ENCODE measurements at regions not wholly inside any gene's neighbourhood (a gene's known extent, or its start where the extent isn't known, plus 50 kb on each side); places are given as distances from the start of the nearest gene placed in this dataset.
"Not testable (repeated sequence)": the region's sequence is repeated elsewhere in the genome, so short reads cannot be mapped to it uniquely, and the experiment has no call there.

- 56% methylated on average over 2 of the region's 2 CpGs for WGBS (ENCODE audit: insufficient coverage, low coverage, low lambda C conversion rate, missing lambda C conversion rate)
- no peak for DNase-seq
Measured at GRCh38 chr5:104023739-104024138, 461.1 kb upstream of the NUDT12 start.

GRCh38 chr5:104019956-104020355, 457.4 kb upstream of the NUDT12 start:
- TF ChIP-seq CTCF (IDR thresholded peaks at IDR 0.05) (no peak), POLR2A (IDR thresholded peaks at IDR 0.05) (no peak)
- WGBS (ENCODE audit: insufficient coverage, low coverage, low lambda C conversion rate, missing lambda C conversion rate), result 51% methylated on average over 2 of the region's 2 CpGs
- ATAC-seq, result no peak
- Histone ChIP-seq H3K4me3 (no peak overlapping the region), H3K27me3 (no peaks in the 10 kb centered on the region), H3K36me3 (no peaks in the 10 kb centered on the region), H3K4me1 (no peaks in the 10 kb centered on the region), H3K27ac (no peak overlapping the region), H3K9me3 (no peaks in the 10 kb centered on the region)
- DNase-seq, result no peak
- intact Hi-C loops (cut with DNase I), result no loop called here

More at GRCh38 chr5:104023739-104024138, 461.1 kb upstream of the NUDT12 start:
- Histone ChIP-seq H3K9me3 (no peaks in the 10 kb centered on the region), H3K4me1 (no peaks in the 10 kb centered on the region), H3K27ac (no peak overlapping the region), H3K36me3 (no peaks in the 10 kb centered on the region), H3K4me3 (no peak overlapping the region), H3K27me3 (no peaks in the 10 kb centered on the region)
- intact Hi-C loops (cut with DNase I), result no loop called here
- no peak for TF ChIP-seq POLR2A (IDR thresholded peaks at IDR 0.05)
- no peak for TF ChIP-seq CTCF (IDR thresholded peaks at IDR 0.05)
- no peak for ATAC-seq

DNA sequence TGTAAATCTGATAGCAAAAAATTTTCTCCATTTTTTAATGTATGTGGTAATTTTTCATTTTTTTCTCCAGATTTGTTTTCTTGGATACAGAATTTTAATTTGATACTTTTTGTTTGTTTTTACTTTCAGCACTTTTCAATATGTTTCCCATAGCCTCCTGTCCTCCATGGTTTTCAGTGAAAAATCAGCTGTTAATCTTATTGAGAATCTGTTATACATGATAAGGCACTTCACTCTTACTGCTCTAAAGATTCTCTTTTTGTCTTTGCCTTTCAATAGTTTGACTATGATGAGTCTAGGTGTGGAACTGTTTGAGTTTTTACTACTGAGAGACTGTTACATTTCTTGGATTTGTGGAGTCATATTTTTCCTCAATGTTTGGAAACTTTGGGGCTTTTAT, 455.7 kb upstream of the NUDT12 start:
- Histone ChIP-seq H3K4me1 (no peaks in the 10 kb centered on the region), H3K4me3 (no peak overlapping the region), H3K27ac (no peak overlapping the region), H3K36me3 (no peaks in the 10 kb centered on the region), H3K9me3 (no peaks in the 10 kb centered on the region), H3K27me3 (no peaks in the 10 kb centered on the region)
- ATAC-seq (no peak), DNase-seq (no peak)
- intact Hi-C loops (cut with DNase I), result no loop called here
- TF ChIP-seq CTCF (IDR thresholded peaks at IDR 0.05) (no peak), POLR2A (IDR thresholded peaks at IDR 0.05) (no peak)

DNA sequence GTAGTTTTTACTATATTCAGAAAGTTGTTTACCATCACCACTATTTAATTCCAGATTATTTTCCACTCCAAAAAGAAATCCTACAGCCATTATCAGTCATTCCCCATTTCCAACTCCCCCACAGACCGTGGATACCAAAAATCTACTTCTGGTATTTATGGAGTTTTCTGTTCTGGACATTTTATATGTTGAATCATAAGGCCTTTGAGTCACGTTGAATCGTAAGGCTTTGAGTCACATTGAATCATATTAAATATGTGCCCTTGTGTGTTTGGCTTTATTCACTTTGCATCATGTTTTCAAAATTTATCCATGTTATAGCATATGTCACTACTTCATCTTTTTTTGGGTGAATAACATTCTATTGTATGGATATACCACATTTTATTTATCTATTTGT, 454.1 kb upstream of the NUDT12 start:
- ATAC-seq (no peak), DNase-seq (no peak)
- Histone ChIP-seq H3K4me3 (no peak overlapping the region), H3K27me3 (no peaks in the 10 kb centered on the region), H3K4me1 (no peaks in the 10 kb centered on the region), H3K27ac (no peak overlapping the region), H3K9me3 (no peaks in the 10 kb centered on the region), H3K36me3 (no peaks in the 10 kb centered on the region)
- WGBS (ENCODE audit: insufficient coverage, low coverage, low lambda C conversion rate, missing lambda C conversion rate), result 71% methylated on average over 3 of the region's 3 CpGs
- TF ChIP-seq CTCF (IDR thresholded peaks at IDR 0.05) (no peak), POLR2A (IDR thresholded peaks at IDR 0.05) (no peak)
- intact Hi-C loops (cut with DNase I), result no loop called here

- 39% methylated on average over 2 of the region's 2 CpGs for WGBS (ENCODE audit: insufficient coverage, low coverage, low lambda C conversion rate, missing lambda C conversion rate)
- no peaks in the 10 kb centered on the region for H3K36me3 ChIP-seq
- H3K27me3 ChIP-seq, result no peaks in the 10 kb centered on the region
- no peak overlapping the region for H3K27ac ChIP-seq
- no peak overlapping the region for H3K4me3 ChIP-seq
- H3K9me3 ChIP-seq, result no peaks in the 10 kb centered on the region
- no peak for DNase-seq
- TF ChIP-seq POLR2A (IDR thresholded peaks at IDR 0.05) (no peak), CTCF (IDR thresholded peaks at IDR 0.05) (no peak)
- intact Hi-C loops (cut with DNase I), result no loop called here
- ATAC-seq, result no peak
- H3K4me1 ChIP-seq, result no peaks in the 10 kb centered on the region
Measured at GRCh38 chr5:104015765-104016164, 453.2 kb upstream of the NUDT12 start.

- ATAC-seq; H3K4me1 ChIP-seq; H3K27ac ChIP-seq; H3K36me3 ChIP-seq; H3K4me3 ChIP-seq; intact Hi-C loops (cut with DNase I); H3K9me3 ChIP-seq; DNase-seq; H3K27me3 ChIP-seq: not testable (repeated sequence)
- 66% methylated on average over 3 of the region's 4 CpGs for WGBS (ENCODE audit: insufficient coverage, low coverage, low lambda C conversion rate, missing lambda C conversion rate)
Measured at GRCh38 chr5:104002783-104003182, 440.2 kb upstream of the NUDT12 start.

Data from right lobe of liver (tissue), 6 donors.